Mesenchymal stem cell (in vitro differentiated cells and primary cell): ENCODE measurements at regions not wholly inside any gene's neighbourhood (a gene's known extent, or its start where the extent isn't known, plus 50 kb on each side); places are given as distances from the start of the nearest gene placed in this dataset.

Source experiments
- DNase-seq: peaks from one replicate; pipeline ENCODE4 v3.0.0-alpha.2; 2013
- H2AFZ ChIP-seq: one replicate; pipeline ENCODE4 v1.6.1; 2013; ENCODE audit warnings: low read depth, mild to moderate bottlenecking, control low read depth, inconsistent platforms, low read length, moderate library complexity
- H2AK5ac ChIP-seq: 2 replicates; pipeline ENCODE4 v1.6.1; 2013; ENCODE audit warnings: low read length, moderate library complexity, mild to moderate bottlenecking, inconsistent platforms; ENCODE audit not compliant: severe bottlenecking
- H2BK120ac ChIP-seq: one replicate; pipeline ENCODE4 v1.6.1; 2013; ENCODE audit warnings: low read depth, mild to moderate bottlenecking, inconsistent platforms, low read length, moderate library complexity
- H2BK12ac ChIP-seq, 2 experiments: one replicate each; pipeline ENCODE4 v1.6.1; 2013; ENCODE audit warnings: inconsistent platforms in 2 of 2, low read length in 2 of 2, mild to moderate bottlenecking in 2 of 2, moderate library complexity in 2 of 2, control low read depth in 1 of 2
- H2BK15ac ChIP-seq: one replicate; pipeline ENCODE4 v1.6.1; 2013; ENCODE audit warnings: mild to moderate bottlenecking, low read depth, inconsistent platforms; ENCODE audit not compliant: poor library complexity, severe bottlenecking
- H2BK5ac ChIP-seq: 2 replicates; pipeline ENCODE4 v1.6.1; 2013; ENCODE audit warnings: low read depth, mild to moderate bottlenecking, low read length, control low read depth, inconsistent platforms; ENCODE audit not compliant: poor library complexity, severe bottlenecking
- H3K14ac ChIP-seq, 2 experiments: one replicate each; pipeline ENCODE4 v1.6.1; 2013; ENCODE audit warnings: inconsistent platforms in 2 of 2, low read length in 2 of 2, control low read depth in 1 of 2, mild to moderate bottlenecking in 1 of 2, moderate library complexity in 1 of 2
- H3K18ac ChIP-seq, 2 experiments: one replicate each; pipeline ENCODE4 v1.6.1; 2013; ENCODE audit warnings: inconsistent platforms in 2 of 2, low read length in 2 of 2, control low read depth in 1 of 2, low read depth in 1 of 2, mild to moderate bottlenecking in 1 of 2
- H3K23ac ChIP-seq, 2 experiments: one replicate each; pipeline ENCODE4 v1.6.1; 2013; ENCODE audit warnings: inconsistent platforms in 2 of 2, low read length in 2 of 2, mild to moderate bottlenecking in 2 of 2, moderate library complexity in 2 of 2, control low read depth in 1 of 2
- H3K27ac ChIP-seq: 2 replicates; pipeline ENCODE4 v1.5.1; 2013; ENCODE audit warnings: mild to moderate bottlenecking, moderate library complexity, low read length, control low read depth, inconsistent platforms; ENCODE audit not compliant: poor library complexity, severe bottlenecking
- H3K27me3 ChIP-seq, 2 experiments: 2 replicates each; pipeline versions ENCODE4 v1.6.1 to v1.7.0; 2013; ENCODE audit warnings: low read length in 2 of 2, mild to moderate bottlenecking in 2 of 2, moderate library complexity in 2 of 2, control low read depth in 1 of 2, inconsistent platforms in 1 of 2; ENCODE audit not compliant: control insufficient read depth in 1 of 2, insufficient read depth in 1 of 2
- H3K36me3 ChIP-seq, 2 experiments: 2 replicates each; pipeline versions ENCODE4 v1.6.1 to v1.7.0; 2013; ENCODE audit warnings: low read length in 2 of 2, control low read depth in 1 of 2, inconsistent platforms in 1 of 2, low read depth in 1 of 2, mild to moderate bottlenecking in 1 of 2; ENCODE audit not compliant: insufficient read depth in 2 of 2, control insufficient read depth in 1 of 2
- H3K4ac ChIP-seq, 2 experiments: one replicate each; pipeline ENCODE4 v1.6.1; 2013; ENCODE audit warnings: inconsistent platforms in 2 of 2, low read length in 2 of 2, mild to moderate bottlenecking in 2 of 2, moderate library complexity in 2 of 2, control low read depth in 1 of 2, low read depth in 1 of 2
- H3K4me1 ChIP-seq: 2 replicates; pipeline ENCODE4 v1.6.1; 2013; ENCODE audit warnings: low read depth, low read length, control low read depth; ENCODE audit not compliant: control insufficient read depth, insufficient read depth
- H3K4me2 ChIP-seq: 2 replicates; pipeline ENCODE4 v1.6.1; 2013; ENCODE audit warnings: low read length, mild to moderate bottlenecking, inconsistent platforms; ENCODE audit not compliant: poor library complexity, severe bottlenecking
- H3K4me3 ChIP-seq, 2 experiments: 2 replicates each; pipeline versions ENCODE4 v1.5.1 to v1.7.0; 2013; ENCODE audit warnings: low read length in 2 of 2, mild to moderate bottlenecking in 2 of 2, control low read depth in 1 of 2, low read depth in 1 of 2; ENCODE audit not compliant: insufficient read depth in 1 of 2
- H3K79me1 ChIP-seq: replicated peaks from 2 replicates; pipeline ENCODE4 v1.6.1; 2013; ENCODE audit warnings: mild to moderate bottlenecking, control low read depth, low read length, inconsistent platforms; ENCODE audit not compliant: poor library complexity, severe bottlenecking
- H3K9ac ChIP-seq: 2 replicates; pipeline ENCODE4 v1.7.0; 2013; ENCODE audit warnings: mild to moderate bottlenecking, low read length, moderate library complexity
- H3K9me3 ChIP-seq: 2 replicates; pipeline ENCODE4 v1.7.0; 2013; ENCODE audit warnings: mild to moderate bottlenecking, low read length; ENCODE audit not compliant: control insufficient read depth
- H4K8ac ChIP-seq: one replicate; pipeline ENCODE4 v1.6.1; 2013; ENCODE audit warnings: inconsistent platforms, mild to moderate bottlenecking, low read length, moderate library complexity
- H4K91ac ChIP-seq: one replicate; pipeline ENCODE4 v1.6.1; 2013; ENCODE audit warnings: mild to moderate bottlenecking, low read length, inconsistent platforms
- WGBS: methylation state at CpG from one replicate; pipeline ENCODE4 v1.1.7; 2013; ENCODE audit warnings: mixed read lengths; 5-methylcytosine and 5-hydroxymethylcytosine counted together

DNA sequence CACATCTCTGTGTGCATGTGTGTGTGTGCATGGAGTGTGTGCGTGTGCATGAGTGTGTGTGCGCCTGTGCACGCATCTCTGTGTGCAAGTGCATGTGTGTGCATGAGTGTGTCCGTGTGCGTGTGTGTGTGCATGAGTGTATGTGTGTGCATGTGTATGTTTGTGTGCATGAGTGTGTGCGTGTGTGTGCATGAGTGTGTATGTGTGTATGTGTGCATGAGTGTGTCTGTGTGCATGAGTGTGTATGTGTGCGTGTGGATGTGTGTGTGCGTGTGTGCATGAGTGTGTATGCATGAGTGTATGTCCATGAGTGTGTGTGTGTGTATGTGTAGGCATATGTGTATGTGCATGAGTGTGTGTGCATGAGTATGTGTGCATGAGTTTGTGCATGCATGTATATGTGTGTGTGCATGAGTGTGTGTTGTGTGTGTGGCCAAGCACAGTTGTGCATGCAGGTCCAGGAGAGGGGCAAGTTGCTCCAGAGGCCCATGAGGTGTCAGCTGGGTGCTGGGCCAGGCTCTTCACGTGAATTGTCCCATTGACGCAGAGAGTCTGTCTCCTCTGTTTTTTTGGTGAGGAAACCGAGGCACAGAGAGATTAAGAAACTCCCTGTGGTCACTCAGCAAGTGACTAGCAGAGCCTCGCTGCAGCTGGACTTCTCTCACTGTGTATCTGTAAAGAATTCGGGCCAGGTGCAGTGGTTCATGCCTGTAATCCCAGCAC is 75.5 kb downstream of the ASB1 start:
- no peak overlapping the region for H2AFZ ChIP-seq
- no peak overlapping the region for H3K23ac ChIP-seq
- no peaks in the 10 kb centered on the region for H3K79me1 ChIP-seq
- WGBS = 90% methylated on average over 13 of the region's 13 CpGs
- H2BK120ac ChIP-seq = no peak overlapping the region
- no peak for DNase-seq
- H3K4me1 ChIP-seq = peaks cover 12% of the 10 kb centered on the region
- no peak overlapping the region for H3K9ac ChIP-seq
- H2BK5ac ChIP-seq = no peak overlapping the region
- H3K27ac ChIP-seq = no peak overlapping the region
- H3K4ac ChIP-seq = no peak overlapping the region
- H4K8ac ChIP-seq = no peak overlapping the region
- peak overlapping the region; percentile 28 for H4K91ac ChIP-seq
- no peaks in the 10 kb centered on the region for H3K27me3 ChIP-seq
- H3K36me3 ChIP-seq = no peaks in the 10 kb centered on the region
- no peak overlapping the region for H3K4me2 ChIP-seq
- no peak overlapping the region for H3K4me3 ChIP-seq
- no peak overlapping the region for H2AK5ac ChIP-seq
- H2BK12ac ChIP-seq = no peak overlapping the region
- no peak overlapping the region for H2BK15ac ChIP-seq
- H3K9me3 ChIP-seq = no peaks in the 10 kb centered on the region
- H3K14ac ChIP-seq = no peak overlapping the region
- H3K18ac ChIP-seq = no peak overlapping the region

DNA sequence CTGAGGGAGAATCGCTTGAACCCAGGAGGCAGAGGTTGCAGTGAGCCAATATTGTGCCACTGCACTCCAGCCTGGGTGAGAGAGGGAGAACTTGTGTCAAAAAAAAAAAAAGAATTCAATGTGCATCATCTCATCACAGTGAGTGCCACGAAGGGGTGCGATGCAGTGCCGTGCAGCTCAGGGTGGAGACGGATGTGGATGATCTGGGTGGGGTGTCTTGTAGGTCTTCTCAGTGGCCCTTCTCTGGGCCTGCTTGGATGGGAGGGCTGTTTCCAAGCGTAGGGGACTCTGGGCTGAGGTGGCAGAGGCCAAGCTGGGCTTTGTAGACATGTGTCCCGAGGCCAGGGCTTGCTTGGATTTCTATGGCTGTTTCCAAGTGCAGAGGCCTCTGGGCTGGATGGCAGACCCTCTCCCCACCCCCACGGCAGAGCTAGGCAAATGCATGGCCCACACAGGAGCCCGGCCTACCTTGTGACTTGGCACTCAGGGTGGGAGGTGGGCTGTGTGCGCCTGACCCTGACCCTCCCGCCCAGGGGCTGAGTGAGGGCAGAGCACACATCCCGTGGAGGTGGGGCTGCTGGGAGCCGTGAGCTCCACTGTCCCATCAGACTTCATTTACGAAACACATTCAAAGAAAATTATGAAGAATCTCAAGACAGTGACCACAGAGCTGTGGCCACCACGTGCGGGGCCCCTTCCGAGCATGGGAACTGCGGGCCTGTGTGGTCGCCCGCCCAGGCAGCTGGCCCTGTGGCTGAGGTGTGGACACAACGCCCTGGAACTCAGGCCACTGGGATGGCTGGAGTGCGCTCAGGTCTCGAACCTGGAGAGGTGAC is 76.4 kb downstream of the ASB1 start:
- Histone ChIP-seq H3K4me1 (peaks cover 12% of the 10 kb centered on the region), H3K4ac (no peak overlapping the region), H4K91ac (no peak overlapping the region), H2AK5ac (no peak overlapping the region), H3K18ac (no peak overlapping the region), H2BK120ac (no peak overlapping the region), H3K9ac (no peak overlapping the region), H3K23ac (no peak overlapping the region), H4K8ac (no peak overlapping the region), H3K27me3 (no peaks in the 10 kb centered on the region), H3K4me2 (no peak overlapping the region), H3K27ac (no peak overlapping the region), H2BK15ac (no peak overlapping the region), H2AFZ (no peak overlapping the region), H2BK5ac (no peak overlapping the region), H3K14ac (no peak overlapping the region), H3K79me1 (no peaks in the 10 kb centered on the region), H2BK12ac (no peak overlapping the region), H3K9me3 (no peaks in the 10 kb centered on the region), H3K4me3 (no peak overlapping the region), H3K36me3 (no peaks in the 10 kb centered on the region)
- no peak for DNase-seq
- WGBS = 88% methylated on average over 23 of the region's 23 CpGs

DNA sequence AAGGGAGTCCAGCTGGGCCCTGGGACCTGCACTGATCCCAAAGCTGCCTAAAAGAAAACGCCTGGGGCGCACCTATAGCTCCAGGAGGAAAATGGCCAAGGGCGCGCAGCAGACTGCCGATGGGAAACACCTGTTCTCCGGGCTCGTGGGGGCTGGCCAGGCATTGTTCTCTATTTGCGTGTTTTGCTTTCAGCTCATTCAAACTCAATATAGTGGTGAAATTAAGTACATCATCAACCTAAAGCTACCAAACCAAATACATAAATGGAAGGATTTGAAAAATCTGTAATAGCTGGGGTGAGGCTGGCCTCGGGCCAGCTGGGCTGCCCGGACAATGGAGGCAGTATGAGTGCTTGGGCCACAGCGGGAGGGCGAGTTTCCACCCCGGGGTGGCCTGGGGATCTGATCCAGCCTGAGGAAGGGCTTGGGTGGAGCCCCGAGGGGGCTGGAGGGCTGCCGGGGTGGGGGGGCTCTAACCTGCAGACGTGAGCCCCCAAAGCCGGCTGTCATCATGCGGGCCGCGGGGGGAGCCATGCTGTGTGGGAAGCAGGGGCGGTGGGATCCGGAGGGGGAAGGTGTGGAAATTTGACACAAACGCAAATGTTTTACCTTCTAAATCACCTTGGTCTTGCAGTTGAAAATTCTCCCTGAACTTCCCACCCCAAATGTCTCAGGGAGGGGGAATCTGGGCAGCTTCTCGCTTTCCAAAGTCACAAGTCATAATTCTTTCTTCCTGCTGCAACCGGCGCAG is 77.6 kb downstream of the ASB1 start:
- Histone ChIP-seq H3K79me1 (no peaks in the 10 kb centered on the region), H3K4me1 (peaks cover 3% of the 10 kb centered on the region), H3K9me3 (no peaks in the 10 kb centered on the region), H2BK12ac (no peak overlapping the region), H3K9ac (no peak overlapping the region), H3K4me2 (no peak overlapping the region), H2AFZ (no peak overlapping the region), H2BK15ac (no peak overlapping the region), H3K4ac (no peak overlapping the region), H3K27me3 (peaks cover 0 to 5% of the 10 kb centered on the region in 2 experiments), H3K4me3 (no peak overlapping the region), H2BK120ac (no peak overlapping the region), H3K18ac (no peak overlapping the region), H2AK5ac (no peak overlapping the region), H3K23ac (no peak overlapping the region), H4K91ac (no peak overlapping the region), H4K8ac (no peak overlapping the region), H3K27ac (no peak overlapping the region), H3K36me3 (no peaks in the 10 kb centered on the region), H3K14ac (no peak overlapping the region), H2BK5ac (no peak overlapping the region)
- WGBS = 90% methylated on average over 14 of the region's 26 CpGs
- no peak for DNase-seq
